Endodermal cell (in vitro differentiated cells): ENCODE measurements at regions not wholly inside any gene's neighbourhood (a gene's known extent, or its start where the extent isn't known, plus 50 kb on each side); places are given as distances from the start of the nearest gene placed in this dataset.

ENCODE experiments used
- DNase-seq: peaks from one replicate; pipeline ENCODE4 v3.0.0-alpha.2; 2017
- H3K27ac ChIP-seq: 2 replicates; pipeline ENCODE4 v1.5.1; 2013; ENCODE audit warnings: mild to moderate bottlenecking, low read depth, low read length, moderate library complexity
- H3K27me3 ChIP-seq: 2 replicates; pipeline ENCODE4 v1.6.1; 2013; ENCODE audit warnings: mild to moderate bottlenecking, low read length, moderate library complexity; ENCODE audit not compliant: insufficient read depth, control insufficient read depth, poor library complexity, severe bottlenecking
- H3K36me3 ChIP-seq: 2 replicates; pipeline ENCODE4 v1.7.0; 2013; ENCODE audit warnings: mild to moderate bottlenecking, low read length, moderate library complexity; ENCODE audit not compliant: control insufficient read depth, insufficient read depth
- H3K4me1 ChIP-seq: one replicate; pipeline ENCODE4 v1.7.0; 2013; ENCODE audit warnings: low read length; ENCODE audit not compliant: control insufficient read depth, insufficient read depth
- H3K4me3 ChIP-seq: 2 replicates; pipeline ENCODE4 v1.5.1; 2013; ENCODE audit warnings: mild to moderate bottlenecking, low read length, moderate library complexity
- H3K9ac ChIP-seq: 2 replicates; pipeline ENCODE4 v1.6.1; 2013; ENCODE audit warnings: mild to moderate bottlenecking, low read length, moderate library complexity; ENCODE audit not compliant: poor library complexity, severe bottlenecking; ENCODE audit errors: extremely low read depth
- H3K9me3 ChIP-seq: 2 replicates; pipeline ENCODE4 v1.6.1; 2013; ENCODE audit warnings: mild to moderate bottlenecking, low read length, moderate library complexity; ENCODE audit not compliant: control insufficient read depth
- H3K27ac Mint-ChIP-seq: 2 replicates; pipeline ENCODE4 v1.8.0; 2020; ENCODE audit warnings: mixed read lengths
- H3K27me3 Mint-ChIP-seq: 2 replicates; pipeline ENCODE4 v1.8.0; 2021; ENCODE audit warnings: mild to moderate bottlenecking, mixed read lengths; ENCODE audit not compliant: insufficient read depth
- H3K36me3 Mint-ChIP-seq: 2 replicates; pipeline ENCODE4 v1.8.0; 2020; ENCODE audit warnings: low read depth, mixed read lengths
- H3K4me1 Mint-ChIP-seq: 2 replicates; pipeline ENCODE4 v1.8.0; 2020; ENCODE audit warnings: mixed read lengths
- H3K4me3 Mint-ChIP-seq: 2 replicates; pipeline ENCODE4 v1.8.0; 2020; ENCODE audit warnings: mild to moderate bottlenecking, moderate library complexity, mixed read lengths
- H3K9me3 Mint-ChIP-seq: 2 replicates; pipeline ENCODE4 v1.8.0; 2020; ENCODE audit warnings: mild to moderate bottlenecking, mixed read lengths
- WGBS, 2 experiments: methylation state at CpG; one replicate each; pipeline versions ENCODE4 v1.1.5 to v1.1.7; 2013; ENCODE audit warnings: missing lambda C conversion rate in 2 of 2, mixed read lengths in 1 of 2; ENCODE audit not compliant: insufficient coverage in 1 of 2, insufficient read length in 1 of 2; 5-methylcytosine and 5-hydroxymethylcytosine counted together
- TF ChIP-seq, protein P1 (sequence below): fragments of 200-600 bp; sonication (generic); conservative IDR thresholded peaks from 2 replicates; pipeline ENCODE4 v1.5.0; 2021; ENCODE audit warnings: antibody characterized with exemption, mild to moderate bottlenecking

DNA sequence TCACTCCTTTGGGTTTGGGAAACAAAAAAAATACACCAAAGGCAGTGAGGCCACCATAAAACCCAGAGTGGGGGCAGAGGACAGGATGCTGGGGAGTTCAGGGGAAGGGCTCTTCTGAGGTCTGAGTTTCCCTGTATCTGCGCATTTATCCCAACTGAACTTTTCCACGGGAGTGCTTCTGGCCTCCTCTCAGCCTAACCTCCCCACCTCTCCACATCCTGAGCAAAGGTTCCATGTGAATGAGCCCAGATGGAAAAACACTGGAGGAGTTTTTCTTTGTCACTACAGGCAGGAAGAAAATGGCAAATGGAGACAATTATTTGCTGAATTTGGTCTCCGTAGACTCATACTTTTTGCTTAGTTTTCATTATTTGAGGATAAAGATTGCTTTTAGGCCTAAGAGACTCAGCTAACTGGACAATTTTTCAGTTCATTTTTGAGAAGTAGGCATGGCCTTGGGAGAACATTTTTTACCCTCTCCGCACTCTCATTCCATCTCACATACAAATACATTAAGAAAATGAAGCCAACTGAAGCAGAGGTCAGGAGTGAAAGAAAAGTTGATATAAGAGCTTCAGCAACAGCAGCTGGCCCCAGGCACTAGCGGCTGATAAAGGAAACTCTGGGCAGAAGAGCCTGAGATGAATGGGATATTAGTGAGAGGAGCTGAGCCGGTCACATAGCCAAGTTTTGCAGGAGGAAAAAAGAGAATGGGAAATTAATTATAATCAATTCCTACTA lies 82.6 kb upstream of the CYP1B1 start:
- TF ChIP-seq, protein P1, sequence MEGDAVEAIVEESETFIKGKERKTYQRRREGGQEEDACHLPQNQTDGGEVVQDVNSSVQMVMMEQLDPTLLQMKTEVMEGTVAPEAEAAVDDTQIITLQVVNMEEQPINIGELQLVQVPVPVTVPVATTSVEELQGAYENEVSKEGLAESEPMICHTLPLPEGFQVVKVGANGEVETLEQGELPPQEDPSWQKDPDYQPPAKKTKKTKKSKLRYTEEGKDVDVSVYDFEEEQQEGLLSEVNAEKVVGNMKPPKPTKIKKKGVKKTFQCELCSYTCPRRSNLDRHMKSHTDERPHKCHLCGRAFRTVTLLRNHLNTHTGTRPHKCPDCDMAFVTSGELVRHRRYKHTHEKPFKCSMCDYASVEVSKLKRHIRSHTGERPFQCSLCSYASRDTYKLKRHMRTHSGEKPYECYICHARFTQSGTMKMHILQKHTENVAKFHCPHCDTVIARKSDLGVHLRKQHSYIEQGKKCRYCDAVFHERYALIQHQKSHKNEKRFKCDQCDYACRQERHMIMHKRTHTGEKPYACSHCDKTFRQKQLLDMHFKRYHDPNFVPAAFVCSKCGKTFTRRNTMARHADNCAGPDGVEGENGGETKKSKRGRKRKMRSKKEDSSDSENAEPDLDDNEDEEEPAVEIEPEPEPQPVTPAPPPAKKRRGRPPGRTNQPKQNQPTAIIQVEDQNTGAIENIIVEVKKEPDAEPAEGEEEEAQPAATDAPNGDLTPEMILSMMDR, result no peak
- H3K9ac ChIP-seq, result no peak overlapping the region
- H3K36me3 Mint-ChIP-seq, result no peaks in the 10 kb centered on the region
- WGBS, 2 experiments, result 86 to 94% methylated on average over 2 to 6 of the region's 6 CpGs
- H3K4me3 ChIP-seq, result no peak overlapping the region
- DNase-seq, result no peak
- no peaks in the 10 kb centered on the region for H3K36me3 ChIP-seq
- H3K27me3 ChIP-seq, result peaks cover 44% of the 10 kb centered on the region
- no peak overlapping the region for H3K4me3 Mint-ChIP-seq
- peaks cover 29% of the 10 kb centered on the region for H3K4me1 ChIP-seq
- H3K27ac ChIP-seq, result no peak overlapping the region
- H3K27me3 Mint-ChIP-seq, result peaks cover 57% of the 10 kb centered on the region
- H3K9me3 ChIP-seq, result no peaks in the 10 kb centered on the region
- no peaks in the 10 kb centered on the region for H3K9me3 Mint-ChIP-seq
- H3K27ac Mint-ChIP-seq, result no peak overlapping the region
- peaks cover 64% of the 10 kb centered on the region for H3K4me1 Mint-ChIP-seq

DNA sequence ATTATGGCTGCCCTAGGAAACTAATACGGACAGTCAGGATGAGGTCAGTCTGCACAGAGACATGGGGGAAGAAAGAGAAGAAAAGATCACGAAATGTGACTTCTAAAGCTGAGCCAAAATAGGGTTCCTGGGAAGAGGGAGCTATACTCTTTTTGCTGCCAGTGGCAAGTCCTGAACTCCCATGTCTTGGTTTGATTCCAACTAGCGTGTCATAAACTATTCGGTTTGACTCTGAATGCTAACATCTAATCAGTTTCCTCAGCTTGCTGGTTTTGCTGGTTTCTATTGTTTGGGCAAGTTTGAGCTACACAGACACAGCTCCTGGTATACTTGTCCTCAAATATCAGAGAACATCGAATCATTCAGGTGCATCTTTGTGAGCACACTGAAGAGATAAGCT lies 80.5 kb upstream of the CYP1B1 start:
- Histone ChIP-seq H3K4me1 (peaks cover 29% of the 10 kb centered on the region), H3K4me3 (peak overlapping the region; percentile 70), H3K36me3 (no peaks in the 10 kb centered on the region), H3K9ac (no peak overlapping the region), H3K9me3 (no peaks in the 10 kb centered on the region), H3K27ac (no peak overlapping the region), H3K27me3 (peaks cover 33% of the 10 kb centered on the region)
- TF ChIP-seq, protein P1, result no peak
- WGBS, 2 experiments, result 93 to 100% methylated on average over 4 to 5 of the region's 5 CpGs
- Mint-ChIP-seq H3K36me3 (no peaks in the 10 kb centered on the region), H3K9me3 (no peaks in the 10 kb centered on the region), H3K27ac (no peak overlapping the region), H3K4me3 (peak overlapping the region; percentile 18), H3K27me3 (peaks cover 48% of the 10 kb centered on the region), H3K4me1 (peaks cover 62% of the 10 kb centered on the region)
- DNase-seq, result no peak

DNA sequence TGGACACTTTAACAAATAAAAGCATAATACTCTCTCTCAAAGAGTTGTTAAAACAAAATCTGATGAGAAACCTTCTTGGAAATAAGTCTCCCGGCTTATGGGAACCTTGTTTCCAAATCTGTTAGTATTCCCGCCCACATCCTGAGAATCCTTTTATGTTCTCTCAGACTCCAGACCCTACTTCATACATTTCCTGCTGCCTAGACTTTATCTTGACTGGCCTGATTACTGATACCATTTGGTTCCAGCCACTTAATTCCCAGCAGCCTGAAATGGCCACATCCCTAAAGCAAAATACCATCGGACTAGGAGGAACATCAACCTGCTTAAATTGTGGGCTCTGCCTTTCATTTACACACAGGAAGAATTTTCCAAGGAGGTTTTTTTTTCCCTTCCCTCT lies 79.1 kb upstream of the CYP1B1 start:
- H3K27me3 Mint-ChIP-seq, result peaks cover 34% of the 10 kb centered on the region
- no peak overlapping the region for H3K4me3 Mint-ChIP-seq
- no peaks in the 10 kb centered on the region for H3K36me3 ChIP-seq
- no peak overlapping the region for H3K9ac ChIP-seq
- H3K4me1 Mint-ChIP-seq, result peaks cover 57% of the 10 kb centered on the region
- TF ChIP-seq, protein P1, result no peak
- H3K36me3 Mint-ChIP-seq, result no peaks in the 10 kb centered on the region
- WGBS, 2 experiments, result 78 to 92% methylated on average over 3 of the region's 3 CpGs
- no peaks in the 10 kb centered on the region for H3K9me3 Mint-ChIP-seq
- H3K4me3 ChIP-seq, result peak overlapping the region; percentile 70
- H3K27ac ChIP-seq, result no peak overlapping the region
- no peaks in the 10 kb centered on the region for H3K9me3 ChIP-seq
- H3K27me3 ChIP-seq, result peaks cover 26% of the 10 kb centered on the region
- no peak overlapping the region for H3K27ac Mint-ChIP-seq
- DNase-seq, result no peak
- H3K4me1 ChIP-seq, result peaks cover 29% of the 10 kb centered on the region
